AG09309 (cell line): ENCODE measurements at regions not wholly inside any gene's neighbourhood (a gene's known extent, or its start where the extent isn't known, plus 50 kb on each side); places are given as distances from the start of the nearest gene placed in this dataset.

Source experiments
- DNase-seq: peaks from one replicate; pipeline ENCODE4 v3.0.0-alpha.2; 2010; ENCODE audit warnings: low read depth
- H3K4me3 ChIP-seq: 2 replicates; pipeline ENCODE4 v1.5.1; 2011; ENCODE audit warnings: mild to moderate bottlenecking, low read depth, low read length, moderate library complexity; ENCODE audit not compliant: control insufficient read depth
- CTCF ChIP-seq: IDR thresholded peaks from 2 replicates; pipeline ENCODE4 v1.5.1; 2011; ENCODE audit warnings: mild to moderate bottlenecking, low read depth, low read length, inconsistent platforms; ENCODE audit not compliant: insufficient read depth, control insufficient read depth; ENCODE audit errors: missing control alignments

DNA sequence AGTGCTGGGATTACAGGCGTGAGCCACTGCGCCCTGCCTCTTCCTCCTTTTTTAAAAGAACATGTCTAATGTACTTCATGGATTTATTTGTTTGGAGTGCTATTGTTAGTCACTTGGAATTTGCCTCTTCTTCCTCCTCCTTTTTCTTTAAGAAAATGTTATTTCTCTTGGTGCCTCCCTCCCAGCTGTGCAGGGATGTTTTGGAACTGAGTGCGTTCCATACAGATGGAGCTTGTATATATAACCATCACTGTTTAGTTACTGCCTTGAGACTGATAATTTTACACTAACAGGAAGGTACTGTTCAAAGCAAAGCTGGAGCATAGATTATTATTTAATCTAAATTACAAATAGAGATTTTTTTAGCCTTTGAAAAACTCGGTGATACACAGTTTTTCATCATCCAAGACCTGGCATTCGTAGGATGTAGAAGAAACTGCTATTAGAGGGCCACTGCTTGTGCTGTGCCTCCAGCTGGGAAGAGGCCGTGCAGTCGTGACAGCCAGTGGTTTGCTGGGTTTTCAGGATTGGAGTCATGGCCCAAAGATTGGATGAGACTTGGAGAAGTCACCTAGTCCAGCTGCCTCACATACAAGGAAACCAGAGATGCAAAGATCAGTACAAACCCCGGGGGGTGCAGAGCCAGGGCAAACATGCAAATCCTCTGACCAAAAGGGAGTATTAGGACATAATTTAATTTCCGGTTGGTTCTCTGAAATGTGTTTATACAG lies 123.1 kb downstream of the PLEKHG1 start:
- no peak overlapping the region for H3K4me3 ChIP-seq
- no peak for DNase-seq
- no peak for TF ChIP-seq CTCF

DNA sequence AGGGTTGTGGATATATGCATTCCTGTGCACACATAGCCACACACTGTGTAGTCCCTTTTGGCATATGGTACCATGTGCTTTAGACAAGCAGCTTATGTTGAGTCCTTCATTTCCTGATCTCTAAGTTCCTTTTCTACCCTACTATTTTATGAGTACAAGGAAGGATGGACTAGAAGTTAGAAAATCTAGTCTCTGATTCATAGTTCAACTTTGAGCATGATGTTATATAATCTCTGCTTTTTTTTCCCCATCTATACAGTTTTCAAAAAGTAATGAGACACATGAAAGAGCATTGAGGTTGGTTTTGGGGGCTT lies 123.6 kb downstream of the PLEKHG1 start:
- no peak overlapping the region for H3K4me3 ChIP-seq
- TF ChIP-seq CTCF, result no peak
- DNase-seq, result no peak

GRCh38 chr6:150723857-150724256 lies 124.2 kb downstream of the PLEKHG1 start:
- DNase-seq, result peak; percentile 61
- H3K4me3 ChIP-seq, result no peak overlapping the region
- TF ChIP-seq CTCF, result no peak

DNA sequence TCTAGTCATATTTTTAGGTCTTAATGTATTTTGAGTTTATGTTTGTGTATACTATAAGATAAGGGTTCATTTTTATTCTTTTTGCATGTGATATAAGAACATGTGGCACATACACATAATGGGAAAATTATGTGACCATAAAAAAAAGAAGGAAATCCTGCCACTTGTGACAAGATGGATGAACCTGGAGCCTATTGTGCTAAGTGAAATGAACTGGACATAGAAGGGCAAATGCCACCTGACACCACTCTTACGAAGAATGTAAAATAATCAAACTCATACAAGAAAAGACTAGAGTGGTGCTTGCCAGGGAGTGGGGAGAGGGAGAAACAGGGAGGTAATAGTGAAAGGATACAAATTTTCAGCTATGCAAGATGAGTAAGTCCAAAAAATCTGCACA lies 126.1 kb downstream of the PLEKHG1 start:
- TF ChIP-seq CTCF, result no peak
- no peak overlapping the region for H3K4me3 ChIP-seq
- no peak for DNase-seq

- no peak for DNase-seq
- no peak overlapping the region for H3K4me3 ChIP-seq
- no peak for TF ChIP-seq CTCF
Measured at GRCh38 chr6:150729188-150729748, 129.6 kb downstream of the PLEKHG1 start.

- no peak for TF ChIP-seq CTCF
- peak; percentile 54 for DNase-seq
- H3K4me3 ChIP-seq, result no peak overlapping the region
Measured at GRCh38 chr6:150730801-150731457, 131.2 kb downstream of the PLEKHG1 start.
